Sigmoid colon (tissue), 6 donors: ENCODE measurements at regions not wholly inside any gene's neighbourhood (a gene's known extent, or its start where the extent isn't known, plus 50 kb on each side); places are given as distances from the start of the nearest gene placed in this dataset.

Experiments
- DNase-seq: peaks from one replicate; pipeline ENCODE4 v3.0.0-alpha.2; 2019
- H3K27ac ChIP-seq, 4 donors: fragments of 200-600 bp; sonication (generic); one replicate each; pipeline ENCODE4 v1.5.1; 2016 to 2019; ENCODE audit warnings: mild to moderate bottlenecking in 1 of 4
- H3K27me3 ChIP-seq, 3 donors: fragments of 200-600 bp; sonication (generic); one replicate each; pipeline ENCODE4 v1.5.1; 2019; ENCODE audit warnings: mild to moderate bottlenecking in 1 of 3
- H3K36me3 ChIP-seq, 4 donors: fragments of 200-600 bp; sonication (generic); one replicate each; pipeline ENCODE4 v1.5.1; 2016 to 2019
- H3K4me1 ChIP-seq, 4 donors: fragments of 200-600 bp; sonication (generic); one replicate each; pipeline ENCODE4 v1.5.1; 2017 to 2019
- H3K4me3 ChIP-seq, 4 donors: fragments of 200-600 bp; sonication (generic); one replicate each; pipeline ENCODE4 v1.5.1; 2017 to 2019; ENCODE audit warnings: mild to moderate bottlenecking in 2 of 4, moderate library complexity in 1 of 4
- H3K9me3 ChIP-seq, 4 donors: fragments of 200-600 bp in 3 of 4; sonication (generic) in 3 of 4; one replicate each; pipeline versions ENCODE4 v1.5.1 to v1.6.1; 2013 to 2019
- CTCF ChIP-seq, 4 experiments: fragments of 450-650 bp in 3 of 4; fragments of 200-600 bp in 1 of 4; IDR thresholded peaks; one replicate each; pipeline ENCODE4 v1.5.1; 2016 to 2019; ENCODE audit warnings: antibody characterized with exemption in 4 of 4, mild to moderate bottlenecking in 3 of 4, moderate library complexity in 2 of 4
- EP300 ChIP-seq, 4 donors: sonication (generic); formaldehyde crosslinking; IDR thresholded peaks; one replicate each; pipeline ENCODE4 v1.6.1; 2017; ENCODE audit warnings: antibody characterized with exemption in 4 of 4
- POLR2A ChIP-seq, 2 donors: fragments of 450-650 bp; IDR thresholded peaks; one replicate each; pipeline ENCODE4 v1.6.1; 2016; ENCODE audit warnings: antibody characterized with exemption in 2 of 2, mild to moderate bottlenecking in 2 of 2, moderate library complexity in 2 of 2
- POLR2AphosphoS5 ChIP-seq, 4 donors: sonication (generic); formaldehyde crosslinking; IDR thresholded peaks; one replicate each; pipeline ENCODE4 v1.6.1; 2017; ENCODE audit warnings: antibody characterized with exemption in 4 of 4
- WGBS, 2 donors: extraction: QIAGEN DNeasy Blood & Tissue Kit; methylation state at CpG; one replicate each; pipeline ENCODE4 v1.1.7; 2013; 5-methylcytosine and 5-hydroxymethylcytosine counted together
- intact Hi-C: fragments of 100-400 bp; cut with DNase I; formaldehyde crosslinking; loops from one replicate; pipeline ENCODE4 v1.15.1; 2023
- donor health status: healthy with polysubstance abuse.
- donor health status: healthy.

- TF ChIP-seq POLR2AphosphoS5 (IDR thresholded peaks at IDR 0.05): no peak
- TF ChIP-seq EP300 (IDR thresholded peaks at IDR 0.05): no peak
- no peak for TF ChIP-seq CTCF (IDR thresholded peaks at IDR 0.05)
- no peak for TF ChIP-seq POLR2A (IDR thresholded peaks at IDR 0.05)
- 71 to 75% methylated on average over 4 of the region's 4 CpGs for WGBS, 2 donors
Measured at GRCh38 chr4:27140486-27140885, 279.8 kb downstream of the STIM2 start.

GRCh38 chr4:27141530-27141929 is 280.9 kb downstream of the STIM2 start:
- intact Hi-C loops: no loop called here
- TF ChIP-seq POLR2A (IDR thresholded peaks at IDR 0.05) (no peak), POLR2AphosphoS5 (IDR thresholded peaks at IDR 0.05) (no peak), CTCF (IDR thresholded peaks at IDR 0.05) (no peak), EP300 (IDR thresholded peaks at IDR 0.05) (no peak)
- H3K4me3 ChIP-seq: no peak overlapping the region
- no peak for DNase-seq
- H3K36me3 ChIP-seq: no peaks in the 10 kb centered on the region
- no peak overlapping the region for H3K27ac ChIP-seq
- peaks cover 0 to 4% (median 0%) of the 10 kb centered on the region in 4 donors for H3K9me3 ChIP-seq
- H3K27me3 ChIP-seq: no peaks in the 10 kb centered on the region
- H3K4me1 ChIP-seq: no peaks in the 10 kb centered on the region
- WGBS, 2 donors: 55 to 83% methylated on average over 6 of the region's 6 CpGs

More at GRCh38 chr4:27140486-27140885, 279.8 kb downstream of the STIM2 start:
- no peak overlapping the region for H3K4me3 ChIP-seq
- DNase-seq: no peak
- intact Hi-C loops: no loop called here
- H3K27ac ChIP-seq: no peak overlapping the region
- H3K9me3 ChIP-seq: peaks cover 0 to 8% (median 0%) of the 10 kb centered on the region in 4 donors
- H3K36me3 ChIP-seq: no peaks in the 10 kb centered on the region
- H3K4me1 ChIP-seq: no peaks in the 10 kb centered on the region
- H3K27me3 ChIP-seq: no peaks in the 10 kb centered on the region

GRCh38 chr4:27142841-27143240 is 282.2 kb downstream of the STIM2 start:
- H3K4me1 ChIP-seq: no peaks in the 10 kb centered on the region
- no peak overlapping the region for H3K4me3 ChIP-seq
- no peak for TF ChIP-seq POLR2A (IDR thresholded peaks at IDR 0.05)
- TF ChIP-seq CTCF (IDR thresholded peaks at IDR 0.05): no peak
- TF ChIP-seq POLR2AphosphoS5 (IDR thresholded peaks at IDR 0.05): no peak
- TF ChIP-seq EP300 (IDR thresholded peaks at IDR 0.05): no peak
- 89% methylated on average over 2 of the region's 2 CpGs for WGBS, 2 donors
- no peak overlapping the region for H3K27ac ChIP-seq
- no peak for DNase-seq
- H3K9me3 ChIP-seq: peaks cover 0 to 4% (median 0%) of the 10 kb centered on the region in 4 donors
- H3K27me3 ChIP-seq: no peaks in the 10 kb centered on the region
- intact Hi-C loops: no loop called here
- H3K36me3 ChIP-seq: no peaks in the 10 kb centered on the region

GRCh38 chr4:27145597-27145996 is 285.0 kb downstream of the STIM2 start:
- Histone ChIP-seq H3K9me3 (peaks cover 0 to 4% (median 0%) of the 10 kb centered on the region in 4 donors), H3K4me3 (no peak overlapping the region), H3K27me3 (no peaks in the 10 kb centered on the region), H3K27ac (no peak overlapping the region), H3K4me1 (no peaks in the 10 kb centered on the region), H3K36me3 (no peaks in the 10 kb centered on the region)
- no peak for DNase-seq
- intact Hi-C loops: no loop called here
- TF ChIP-seq CTCF (IDR thresholded peaks at IDR 0.05): no peak
- TF ChIP-seq EP300 (IDR thresholded peaks at IDR 0.05): no peak
- TF ChIP-seq POLR2A (IDR thresholded peaks at IDR 0.05): no peak
- TF ChIP-seq POLR2AphosphoS5 (IDR thresholded peaks at IDR 0.05): no peak
- WGBS, 2 donors: 40 to 74% methylated on average over 2 of the region's 2 CpGs

GRCh38 chr4:27148211-27148895 is 287.7 kb downstream of the STIM2 start:
- Histone ChIP-seq H3K4me3 (no peak overlapping the region), H3K4me1 (no peaks in the 10 kb centered on the region)

More at GRCh38 chr4:27148211-27148895, 287.7 kb downstream of the STIM2 start:
- Histone ChIP-seq H3K36me3 (no peaks in the 10 kb centered on the region), H3K27ac (no peak overlapping the region), H3K9me3 (peaks cover 0 to 4% (median 0%) of the 10 kb centered on the region in 4 donors), H3K27me3 (no peaks in the 10 kb centered on the region)
- intact Hi-C loops: no loop called here
- TF ChIP-seq EP300 (IDR thresholded peaks at IDR 0.05): no peak
- TF ChIP-seq CTCF (IDR thresholded peaks at IDR 0.05): no peak
- no peak for TF ChIP-seq POLR2AphosphoS5 (IDR thresholded peaks at IDR 0.05)
- no peak for TF ChIP-seq POLR2A (IDR thresholded peaks at IDR 0.05)
- DNase-seq: no peak
- 85 to 96% methylated on average over 1 of the region's 1 CpG for WGBS, 2 donors
